GM12872 (cell line): ENCODE measurements at regions not wholly inside any gene's neighbourhood (a gene's known extent, or its start where the extent isn't known, plus 50 kb on each side); places are given as distances from the start of the nearest gene placed in this dataset.

Experiments
- CTCF ChIP-seq: IDR thresholded peaks from 3 replicates; pipeline ENCODE4 v1.5.1; 2011; ENCODE audit warnings: low read depth, mild to moderate bottlenecking, low read length, moderate library complexity; ENCODE audit not compliant: insufficient read depth

GRCh38 chr10:105506262-105506661 lies 865.2 kb downstream of the SORCS3 start:
- TF ChIP-seq CTCF: no peak

- TF ChIP-seq CTCF: no peak
Measured at GRCh38 chr10:105503714-105504113, 862.6 kb downstream of the SORCS3 start.

GRCh38 chr10:105502058-105502457 lies 861.0 kb downstream of the SORCS3 start:
- no peak for TF ChIP-seq CTCF

GRCh38 chr10:105494944-105495343 lies 853.9 kb downstream of the SORCS3 start:
- TF ChIP-seq CTCF: no peak

GRCh38 chr10:105494303-105494702 lies 853.2 kb downstream of the SORCS3 start:
- TF ChIP-seq CTCF: no peak

GRCh38 chr10:105473170-105473569 lies 832.1 kb downstream of the SORCS3 start:
- TF ChIP-seq CTCF: no peak

- no peak for TF ChIP-seq CTCF
Measured at GRCh38 chr10:105468759-105469158, 827.7 kb downstream of the SORCS3 start.

GRCh38 chr10:105466521-105466920 lies 825.4 kb downstream of the SORCS3 start:
- TF ChIP-seq CTCF: no peak
